ENCODE measurements at regions not wholly inside any gene's neighbourhood (a gene's known extent, or its start where the extent isn't known, plus 50 kb on each side); places are given as distances from the start of the nearest gene placed in this dataset.

GRCh38 chr15:47997195-47998080 lies 123.4 kb upstream of the SLC24A5 start:
- TF ChIP-seq CSDC2 (CRISPR knock-in tag; IDR thresholded peaks at IDR 0.05) (no peak), PPARA (CRISPR knock-in tag; IDR thresholded peaks at IDR 0.05; ENCODE audit: borderline replicate concordance) (no peak), ZFP3 (CRISPR knock-in tag; IDR thresholded peaks at IDR 0.05) (no peak), TSHZ2 (CRISPR knock-in tag; IDR thresholded peaks at IDR 0.05) (no peak), ZC3H10 (CRISPR knock-in tag; IDR thresholded peaks at IDR 0.05) (no peak), ZFP30 (CRISPR knock-in tag; IDR thresholded peaks at IDR 0.05) (no peak), RARB (CRISPR knock-in tag; IDR thresholded peaks at IDR 0.05) (no peak), TOX (CRISPR knock-in tag; IDR thresholded peaks at IDR 0.05; ENCODE audit: borderline replicate concordance) (no peak), ZNF8 (CRISPR knock-in tag; IDR thresholded peaks at IDR 0.05) (no peak), BACH2 (CRISPR knock-in tag; IDR thresholded peaks at IDR 0.05; ENCODE audit: borderline replicate concordance) (no peak), CREB5 (CRISPR knock-in tag; IDR thresholded peaks at IDR 0.05; ENCODE audit: low read depth) (no peak)
- TF ChIP-seq, protein P1, sequence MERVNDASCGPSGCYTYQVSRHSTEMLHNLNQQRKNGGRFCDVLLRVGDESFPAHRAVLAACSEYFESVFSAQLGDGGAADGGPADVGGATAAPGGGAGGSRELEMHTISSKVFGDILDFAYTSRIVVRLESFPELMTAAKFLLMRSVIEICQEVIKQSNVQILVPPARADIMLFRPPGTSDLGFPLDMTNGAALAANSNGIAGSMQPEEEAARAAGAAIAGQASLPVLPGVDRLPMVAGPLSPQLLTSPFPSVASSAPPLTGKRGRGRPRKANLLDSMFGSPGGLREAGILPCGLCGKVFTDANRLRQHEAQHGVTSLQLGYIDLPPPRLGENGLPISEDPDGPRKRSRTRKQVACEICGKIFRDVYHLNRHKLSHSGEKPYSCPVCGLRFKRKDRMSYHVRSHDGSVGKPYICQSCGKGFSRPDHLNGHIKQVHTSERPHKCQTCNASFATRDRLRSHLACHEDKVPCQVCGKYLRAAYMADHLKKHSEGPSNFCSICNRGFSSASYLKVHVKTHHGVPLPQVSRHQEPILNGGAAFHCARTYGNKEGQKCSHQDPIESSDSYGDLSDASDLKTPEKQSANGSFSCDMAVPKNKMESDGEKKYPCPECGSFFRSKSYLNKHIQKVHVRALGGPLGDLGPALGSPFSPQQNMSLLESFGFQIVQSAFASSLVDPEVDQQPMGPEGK (CRISPR knock-in tag; IDR thresholded peaks at IDR 0.05; ENCODE audit: borderline replicate concordance), result no peak
- TF ChIP-seq, protein P2, sequence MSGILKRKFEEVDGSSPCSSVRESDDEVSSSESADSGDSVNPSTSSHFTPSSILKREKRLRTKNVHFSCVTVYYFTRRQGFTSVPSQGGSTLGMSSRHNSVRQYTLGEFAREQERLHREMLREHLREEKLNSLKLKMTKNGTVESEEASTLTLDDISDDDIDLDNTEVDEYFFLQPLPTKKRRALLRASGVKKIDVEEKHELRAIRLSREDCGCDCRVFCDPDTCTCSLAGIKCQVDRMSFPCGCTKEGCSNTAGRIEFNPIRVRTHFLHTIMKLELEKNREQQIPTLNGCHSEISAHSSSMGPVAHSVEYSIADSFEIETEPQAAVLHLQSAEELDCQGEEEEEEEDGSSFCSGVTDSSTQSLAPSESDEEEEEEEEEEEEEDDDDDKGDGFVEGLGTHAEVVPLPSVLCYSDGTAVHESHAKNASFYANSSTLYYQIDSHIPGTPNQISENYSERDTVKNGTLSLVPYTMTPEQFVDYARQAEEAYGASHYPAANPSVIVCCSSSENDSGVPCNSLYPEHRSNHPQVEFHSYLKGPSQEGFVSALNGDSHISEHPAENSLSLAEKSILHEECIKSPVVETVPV (CRISPR knock-in tag; IDR thresholded peaks at IDR 0.05), result no peak

All from SK-N-SH treated with all-trans-retinoic acid at 6 μM for 48 hours (cell line).